Uterus (tissue), 2 donors: ENCODE measurements at regions not wholly inside any gene's neighbourhood (a gene's known extent, or its start where the extent isn't known, plus 50 kb on each side); places are given as distances from the start of the nearest gene placed in this dataset.

Experiments used
- POLR2A ChIP-seq, 2 donors: fragments of 450-650 bp; IDR thresholded peaks; one replicate each; pipeline ENCODE4 v1.6.1; 2016; ENCODE audit warnings: antibody characterized with exemption in 2 of 2, mild to moderate bottlenecking in 1 of 2, moderate library complexity in 1 of 2
- TF ChIP-seq, protein P1 (sequence below), 4 experiments: fragments of 200-600 bp in 2 of 4; fragments of 450-650 bp in 2 of 4; sonication (generic) in 2 of 4; IDR thresholded peaks; one replicate each; pipeline ENCODE4 v1.5.1; 2016 to 2019; ENCODE audit warnings: antibody characterized with exemption in 4 of 4, mild to moderate bottlenecking in 2 of 4, moderate library complexity in 1 of 4

DNA sequence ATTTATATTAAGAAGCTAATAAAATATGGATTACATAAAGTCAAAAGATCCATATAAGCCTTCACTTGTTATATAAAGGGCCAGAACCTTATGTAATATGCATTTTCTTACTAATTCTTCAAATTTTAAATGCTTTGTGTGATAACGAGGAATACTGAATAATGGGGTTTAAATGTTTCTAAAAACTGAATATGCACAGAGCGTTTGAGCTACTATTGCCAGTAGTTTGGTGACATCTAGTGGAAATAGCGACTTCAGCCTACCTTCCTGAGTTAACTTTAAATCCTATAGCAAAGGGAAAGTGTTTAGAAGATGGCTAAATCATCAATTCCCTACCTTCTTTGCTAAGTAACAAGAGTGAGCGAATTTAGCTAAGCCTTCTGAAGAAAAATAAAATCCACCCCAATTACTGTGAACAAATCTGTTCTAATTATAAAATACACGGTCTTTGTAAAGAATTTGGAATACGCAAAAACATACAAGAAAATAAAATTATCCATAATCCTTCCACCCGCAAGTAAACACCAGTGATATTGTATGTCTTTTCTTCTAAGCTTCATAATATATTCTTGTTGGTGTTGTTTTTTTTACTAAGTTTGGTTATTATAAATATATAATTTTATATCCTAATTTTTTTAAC is 115.5 kb upstream of the G2E3 start:
- TF ChIP-seq, protein P1, sequence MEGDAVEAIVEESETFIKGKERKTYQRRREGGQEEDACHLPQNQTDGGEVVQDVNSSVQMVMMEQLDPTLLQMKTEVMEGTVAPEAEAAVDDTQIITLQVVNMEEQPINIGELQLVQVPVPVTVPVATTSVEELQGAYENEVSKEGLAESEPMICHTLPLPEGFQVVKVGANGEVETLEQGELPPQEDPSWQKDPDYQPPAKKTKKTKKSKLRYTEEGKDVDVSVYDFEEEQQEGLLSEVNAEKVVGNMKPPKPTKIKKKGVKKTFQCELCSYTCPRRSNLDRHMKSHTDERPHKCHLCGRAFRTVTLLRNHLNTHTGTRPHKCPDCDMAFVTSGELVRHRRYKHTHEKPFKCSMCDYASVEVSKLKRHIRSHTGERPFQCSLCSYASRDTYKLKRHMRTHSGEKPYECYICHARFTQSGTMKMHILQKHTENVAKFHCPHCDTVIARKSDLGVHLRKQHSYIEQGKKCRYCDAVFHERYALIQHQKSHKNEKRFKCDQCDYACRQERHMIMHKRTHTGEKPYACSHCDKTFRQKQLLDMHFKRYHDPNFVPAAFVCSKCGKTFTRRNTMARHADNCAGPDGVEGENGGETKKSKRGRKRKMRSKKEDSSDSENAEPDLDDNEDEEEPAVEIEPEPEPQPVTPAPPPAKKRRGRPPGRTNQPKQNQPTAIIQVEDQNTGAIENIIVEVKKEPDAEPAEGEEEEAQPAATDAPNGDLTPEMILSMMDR (IDR thresholded peaks at IDR 0.05): no peak
- no peak for TF ChIP-seq POLR2A (IDR thresholded peaks at IDR 0.05)
